Caco-2 (cell line): ENCODE measurements at regions not wholly inside any gene's neighbourhood (a gene's known extent, or its start where the extent isn't known, plus 50 kb on each side); places are given as distances from the start of the nearest gene placed in this dataset.
"Not testable (repeated sequence)": the region's sequence is repeated elsewhere in the genome, so short reads cannot be mapped to it uniquely, and the experiment has no call there.

ENCODE experiments used
- BruUV-seq: library from RNA; stranded (reverse); fragments of 400-500 nt; replicated peaks from 2 replicates; lab custom pipeline; 2021; lab: Mats Ljungman, UMichigan
- CTCF ChIA-PET: fragments of 300-600 bp; sonication (Branson Sonifier 250); formaldehyde crosslinking; loops from one replicate; lab custom pipeline; 2022; ENCODE audit warnings: antibody characterized with exemption; lab: Charles Lee
- POLR2A ChIA-PET: fragments of 300-600 bp; sonication (Branson Sonifier 250); formaldehyde crosslinking; loops from one replicate; lab custom pipeline; 2022; ENCODE audit warnings: antibody characterized with exemption; lab: Charles Lee
- DNase-seq, 2 experiments: peaks; one replicate each; pipeline versions ENCODE4 v3.0.0 to v3.0.0-alpha.2; 2020 to 2022
- H3K27me3 ChIP-seq: replicated peaks from 2 replicates; pipeline ENCODE4 v1.6.0; 2011; ENCODE audit warnings: low read length; ENCODE audit not compliant: control insufficient read depth, insufficient read depth
- H3K36me3 ChIP-seq: 2 replicates; pipeline ENCODE4 v1.5.1; 2011; ENCODE audit warnings: low read length; ENCODE audit not compliant: control insufficient read depth, insufficient read depth
- H3K4me1 ChIP-seq: fragments of 250-450 bp; sonication (Bioruptor Pico); 2 replicates; pipeline ENCODE4 v1.5.1; 2020; ENCODE audit warnings: mild to moderate bottlenecking
- H3K4me3 ChIP-seq: 2 replicates; pipeline ENCODE4 v1.5.1; 2011; ENCODE audit warnings: low read depth, mild to moderate bottlenecking, control low read depth, low read length
- H3K9me3 ChIP-seq: fragments of 250-450 bp; sonication (Bioruptor Pico); 2 replicates; pipeline ENCODE4 v1.5.1; 2020; ENCODE audit warnings: mild to moderate bottlenecking, moderate library complexity
- H3K27ac Mint-ChIP-seq: one replicate; pipeline ENCODE4 v1.8.0; 2022; ENCODE audit warnings: mixed read lengths; ENCODE audit not compliant: unreplicated experiment
- H3K27me3 Mint-ChIP-seq: one replicate; pipeline ENCODE4 v1.8.0; 2022; ENCODE audit warnings: mixed read lengths; ENCODE audit not compliant: insufficient read depth, unreplicated experiment
- H3K36me3 Mint-ChIP-seq: one replicate; pipeline ENCODE4 v1.8.0; 2022; ENCODE audit warnings: mild to moderate bottlenecking, mixed read lengths; ENCODE audit not compliant: insufficient read depth, unreplicated experiment
- H3K4me1 Mint-ChIP-seq: one replicate; pipeline ENCODE4 v1.8.0; 2022; ENCODE audit warnings: low read depth, mixed read lengths; ENCODE audit not compliant: unreplicated experiment
- H3K4me3 Mint-ChIP-seq: one replicate; pipeline ENCODE4 v1.8.0; 2022; ENCODE audit warnings: mild to moderate bottlenecking, moderate library complexity, mixed read lengths; ENCODE audit not compliant: unreplicated experiment
- H3K9me3 Mint-ChIP-seq: one replicate; pipeline ENCODE4 v1.8.0; 2022; ENCODE audit warnings: mixed read lengths; ENCODE audit not compliant: unreplicated experiment
- CTCF ChIP-seq, 2 experiments: fragments of 200-600 bp in 1 of 2; IDR thresholded peaks; 1 replicate in 1 of 2; 2 replicates in 1 of 2; pipeline versions ENCODE4 v1.5.1 to v1.8.0; 2011 to 2022; ENCODE audit warnings: antibody characterized with exemption in 1 of 2, control low read depth in 1 of 2, inconsistent platforms in 1 of 2, low read depth in 1 of 2, low read length in 1 of 2, mild to moderate bottlenecking in 1 of 2, moderate library complexity in 1 of 2; ENCODE audit not compliant: insufficient read depth in 1 of 2, severe bottlenecking in 1 of 2, unreplicated experiment in 1 of 2
- intact Hi-C: fragments of 100-400 bp; cut with micrococcal nuclease; formaldehyde crosslinking; loops from one replicate; pipeline ENCODE4 v1.10.0; 2022; ENCODE audit not compliant: unreplicated experiment

- Histone ChIP-seq H3K36me3 (no peaks in the 10 kb centered on the region), H3K27me3 (no peaks in the 10 kb centered on the region), H3K4me3 (no peak overlapping the region), H3K4me1 (no peaks in the 10 kb centered on the region), H3K9me3 (no peaks in the 10 kb centered on the region)
- no peak overlapping the region for H3K4me3 Mint-ChIP-seq
- intact Hi-C loops: no loop called here
- no peaks in the 10 kb centered on the region for H3K36me3 Mint-ChIP-seq
- H3K27ac Mint-ChIP-seq: no peak overlapping the region
- ChIA-PET CTCF (no interaction called here), POLR2A (no interaction called here)
- no peaks in the 10 kb centered on the region for H3K4me1 Mint-ChIP-seq
- TF ChIP-seq CTCF (IDR thresholded peaks at IDR 0.05; ENCODE audit: insufficient read depth in 1 of 2, low read depth in 1 of 2, low read length in 1 of 2, severe bottlenecking in 1 of 2, unreplicated experiment in 1 of 2): no peak
- H3K9me3 Mint-ChIP-seq: peaks cover 9% of the 10 kb centered on the region
- BruUV-seq: no TSS peak
- H3K27me3 Mint-ChIP-seq: peaks cover under 1% of the 10 kb centered on the region
- DNase-seq: no peak
These were observed 266.0 kb upstream of the ID4 start for GRCh38 chr6:19571176-19571575.

- no peaks in the 10 kb centered on the region for H3K27me3 Mint-ChIP-seq
- no peak overlapping the region for H3K4me3 ChIP-seq
- ChIA-PET CTCF (no interaction called here), POLR2A (no interaction called here)
- H3K9me3 Mint-ChIP-seq: peaks cover 9% of the 10 kb centered on the region
- intact Hi-C loops: no loop called here
- H3K4me1 Mint-ChIP-seq: no peaks in the 10 kb centered on the region
- no TSS peak for BruUV-seq
- no peak for TF ChIP-seq CTCF (IDR thresholded peaks at IDR 0.05; ENCODE audit: insufficient read depth in 1 of 2, low read depth in 1 of 2, low read length in 1 of 2, severe bottlenecking in 1 of 2, unreplicated experiment in 1 of 2)
- H3K36me3 Mint-ChIP-seq: no peaks in the 10 kb centered on the region
- H3K27ac Mint-ChIP-seq: no peak overlapping the region
- no peaks in the 10 kb centered on the region for H3K9me3 ChIP-seq
- no peak for DNase-seq
- H3K36me3 ChIP-seq: no peaks in the 10 kb centered on the region
- H3K27me3 ChIP-seq: no peaks in the 10 kb centered on the region
- H3K4me1 ChIP-seq: no peaks in the 10 kb centered on the region
- H3K4me3 Mint-ChIP-seq: no peak overlapping the region
These were observed 258.7 kb upstream of the ID4 start for GRCh38 chr6:19578481-19578880.

- H3K9me3 ChIP-seq, H3K4me3 ChIP-seq, H3K4me3 Mint-ChIP-seq, H3K36me3 ChIP-seq, H3K27ac Mint-ChIP-seq, H3K27me3 Mint-ChIP-seq, CTCF ChIA-PET, H3K9me3 Mint-ChIP-seq, H3K4me1 ChIP-seq, H3K4me1 Mint-ChIP-seq, intact Hi-C loops, H3K36me3 Mint-ChIP-seq, DNase-seq, H3K27me3 ChIP-seq, BruUV-seq, POLR2A ChIA-PET: not testable (repeated sequence)
These were observed 253.0 kb upstream of the ID4 start for GRCh38 chr6:19584207-19584606.
